ENCODE measurements at regions not wholly inside any gene's neighbourhood (a gene's known extent, or its start where the extent isn't known, plus 50 kb on each side); places are given as distances from the start of the nearest gene placed in this dataset.

- Histone ChIP-seq H3K36me3 (replicated peaks in 1 of 2) (no peaks in the 10 kb centered on the region), H3K4me3 (no peak overlapping the region), H3K27ac (no peak overlapping the region), H3K9me3 (replicated peaks in 1 of 3) (no peaks in the 10 kb centered on the region), H3K4me1 (replicated peaks in 1 of 2) (no peaks in the 10 kb centered on the region), H3K27me3 (no peaks in the 10 kb centered on the region)
- TF ChIP-seq POLR2A (IDR thresholded peaks at IDR 0.05): no peak
- TF ChIP-seq, protein P1, sequence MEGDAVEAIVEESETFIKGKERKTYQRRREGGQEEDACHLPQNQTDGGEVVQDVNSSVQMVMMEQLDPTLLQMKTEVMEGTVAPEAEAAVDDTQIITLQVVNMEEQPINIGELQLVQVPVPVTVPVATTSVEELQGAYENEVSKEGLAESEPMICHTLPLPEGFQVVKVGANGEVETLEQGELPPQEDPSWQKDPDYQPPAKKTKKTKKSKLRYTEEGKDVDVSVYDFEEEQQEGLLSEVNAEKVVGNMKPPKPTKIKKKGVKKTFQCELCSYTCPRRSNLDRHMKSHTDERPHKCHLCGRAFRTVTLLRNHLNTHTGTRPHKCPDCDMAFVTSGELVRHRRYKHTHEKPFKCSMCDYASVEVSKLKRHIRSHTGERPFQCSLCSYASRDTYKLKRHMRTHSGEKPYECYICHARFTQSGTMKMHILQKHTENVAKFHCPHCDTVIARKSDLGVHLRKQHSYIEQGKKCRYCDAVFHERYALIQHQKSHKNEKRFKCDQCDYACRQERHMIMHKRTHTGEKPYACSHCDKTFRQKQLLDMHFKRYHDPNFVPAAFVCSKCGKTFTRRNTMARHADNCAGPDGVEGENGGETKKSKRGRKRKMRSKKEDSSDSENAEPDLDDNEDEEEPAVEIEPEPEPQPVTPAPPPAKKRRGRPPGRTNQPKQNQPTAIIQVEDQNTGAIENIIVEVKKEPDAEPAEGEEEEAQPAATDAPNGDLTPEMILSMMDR (IDR thresholded peaks at IDR 0.05): no peak
- 34 to 62% (median 42%) methylated on average over 2 of the region's 2 CpGs for WGBS, 4 donors
- no peak for DNase-seq
- intact Hi-C loops (cut with DNase I): no loop called here
Measured at GRCh38 chr1:238027366-238027765, 136.6 kb upstream of the ZP4 start.

- Histone ChIP-seq H3K9me3 (replicated peaks in 1 of 3) (no peaks in the 10 kb centered on the region), H3K27ac (no peak overlapping the region), H3K36me3 (replicated peaks in 1 of 2) (no peaks in the 10 kb centered on the region), H3K27me3 (no peaks in the 10 kb centered on the region), H3K4me3 (no peak overlapping the region), H3K4me1 (replicated peaks in 1 of 2) (no peaks in the 10 kb centered on the region)
- TF ChIP-seq, protein P1 (IDR thresholded peaks at IDR 0.05): no peak
- no peak for TF ChIP-seq POLR2A (IDR thresholded peaks at IDR 0.05)
- WGBS, 4 donors: 90 to 100% (median 95%) methylated on average over 1 of the region's 1 CpG
- intact Hi-C loops (cut with DNase I): no loop called here
- no peak for DNase-seq
Measured at GRCh38 chr1:238023137-238023536, 132.4 kb upstream of the ZP4 start.

DNA sequence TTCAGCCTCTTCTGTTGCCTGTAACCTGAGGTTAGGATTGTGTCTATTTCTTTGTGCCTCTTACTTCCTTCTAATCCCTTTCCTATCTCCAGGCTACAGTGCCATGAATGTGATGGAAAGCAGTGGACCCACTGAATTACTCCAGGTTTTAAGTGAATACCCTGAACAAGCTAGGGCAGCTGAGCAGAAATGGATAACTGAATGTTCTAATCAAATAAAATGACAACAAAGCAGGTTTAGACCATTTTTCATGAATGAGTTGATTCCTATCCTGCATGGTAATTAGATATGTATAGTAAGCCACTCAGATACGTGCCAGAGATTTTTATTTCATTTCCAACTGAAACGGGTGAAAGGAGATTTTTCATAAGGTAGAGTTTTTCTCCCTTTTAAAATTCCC lies 127.5 kb upstream of the ZP4 start:
- Histone ChIP-seq H3K36me3 (replicated peaks in 1 of 2) (no peaks in the 10 kb centered on the region), H3K27ac (no peak overlapping the region), H3K9me3 (replicated peaks in 1 of 3) (no peaks in the 10 kb centered on the region), H3K4me1 (replicated peaks in 1 of 2) (no peaks in the 10 kb centered on the region), H3K4me3 (no peak overlapping the region), H3K27me3 (no peaks in the 10 kb centered on the region)
- 65 to 80% (median 72%) methylated on average over 2 of the region's 2 CpGs for WGBS, 4 donors
- intact Hi-C loops (cut with DNase I): no loop called here
- no peak for DNase-seq
- TF ChIP-seq, protein P1 (IDR thresholded peaks at IDR 0.05): no peak
- TF ChIP-seq POLR2A (IDR thresholded peaks at IDR 0.05): no peak

- intact Hi-C loops (cut with DNase I): no loop called here
- Histone ChIP-seq H3K27ac (no peak overlapping the region), H3K4me1 (replicated peaks in 1 of 2) (no peaks in the 10 kb centered on the region), H3K4me3 (no peak overlapping the region), H3K9me3 (replicated peaks in 1 of 3) (no peaks in the 10 kb centered on the region), H3K36me3 (replicated peaks in 1 of 2) (no peaks in the 10 kb centered on the region), H3K27me3 (no peaks in the 10 kb centered on the region)
- TF ChIP-seq POLR2A (IDR thresholded peaks at IDR 0.05): no peak
- TF ChIP-seq, protein P1 (IDR thresholded peaks at IDR 0.05): no peak
- 63 to 77% (median 70%) methylated on average over 4 of the region's 4 CpGs for WGBS, 4 donors
- DNase-seq: no peak
Measured at GRCh38 chr1:238006779-238007178, 116.1 kb upstream of the ZP4 start.

Measured in adrenal gland (tissue), 9 donors.